Chondrocyte (in vitro differentiated cells): ENCODE measurements at regions not wholly inside any gene's neighbourhood (a gene's known extent, or its start where the extent isn't known, plus 50 kb on each side); places are given as distances from the start of the nearest gene placed in this dataset.

ENCODE experiments used
- DNase-seq: peaks from one replicate; pipeline ENCODE4 v3.0.0; 2021; ENCODE audit warnings: mixed read lengths, low spot score
- H3K27ac Mint-ChIP-seq: one replicate; pipeline ENCODE4 v1.8.0; 2021; ENCODE audit warnings: mild to moderate bottlenecking, moderate library complexity, mixed read lengths; ENCODE audit not compliant: unreplicated experiment
- H3K27me3 Mint-ChIP-seq: 2 replicates; pipeline ENCODE4 v1.8.0; 2021; ENCODE audit warnings: low read depth, mixed read lengths
- H3K36me3 Mint-ChIP-seq: 2 replicates; pipeline ENCODE4 v1.8.0; 2021; ENCODE audit warnings: low read depth, mixed read lengths
- H3K4me1 Mint-ChIP-seq: 2 replicates; pipeline ENCODE4 v1.8.0; 2021; ENCODE audit warnings: low read depth, mild to moderate bottlenecking, mixed read lengths
- H3K4me3 Mint-ChIP-seq: one replicate; pipeline ENCODE4 v1.8.0; 2021; ENCODE audit warnings: mild to moderate bottlenecking, moderate library complexity, mixed read lengths; ENCODE audit not compliant: unreplicated experiment
- H3K9me3 Mint-ChIP-seq: 2 replicates; pipeline ENCODE4 v1.8.0; 2021; ENCODE audit warnings: low read depth, mixed read lengths
- CTCF ChIP-seq: fragments of 200-600 bp; sonication (generic); IDR thresholded peaks from 2 replicates; pipeline ENCODE4 v1.5.0; 2021; ENCODE audit warnings: antibody characterized with exemption, mild to moderate bottlenecking, moderate library complexity

- Mint-ChIP-seq H3K27me3 (no peaks in the 10 kb centered on the region), H3K4me1 (peaks cover 20% of the 10 kb centered on the region), H3K9me3 (no peaks in the 10 kb centered on the region), H3K27ac (no peak overlapping the region), H3K4me3 (no peak overlapping the region), H3K36me3 (no peaks in the 10 kb centered on the region)
- no peak for DNase-seq
- TF ChIP-seq CTCF: peak; percentile 74
Observed at GRCh38 chr2:222797261-222797660, 63.6 kb upstream of the ACSL3 start.

GRCh38 chr2:222797871-222798270 lies 63.0 kb upstream of the ACSL3 start:
- TF ChIP-seq CTCF: no peak
- Mint-ChIP-seq H3K4me3 (no peak overlapping the region), H3K36me3 (no peaks in the 10 kb centered on the region), H3K27ac (no peak overlapping the region), H3K27me3 (no peaks in the 10 kb centered on the region), H3K4me1 (peaks cover 15% of the 10 kb centered on the region), H3K9me3 (no peaks in the 10 kb centered on the region)
- no peak for DNase-seq

- Mint-ChIP-seq H3K27me3 (no peaks in the 10 kb centered on the region), H3K9me3 (no peaks in the 10 kb centered on the region), H3K4me1 (peaks cover 15% of the 10 kb centered on the region), H3K4me3 (no peak overlapping the region), H3K36me3 (no peaks in the 10 kb centered on the region), H3K27ac (no peak overlapping the region)
- no peak for DNase-seq
- TF ChIP-seq CTCF: no peak
Observed at GRCh38 chr2:222798528-222798927, 62.3 kb upstream of the ACSL3 start.

- Mint-ChIP-seq H3K9me3 (no peaks in the 10 kb centered on the region), H3K4me3 (no peak overlapping the region), H3K4me1 (peaks cover 15% of the 10 kb centered on the region), H3K36me3 (no peaks in the 10 kb centered on the region), H3K27me3 (no peaks in the 10 kb centered on the region), H3K27ac (no peak overlapping the region)
- TF ChIP-seq CTCF: no peak
- DNase-seq: no peak
Observed at GRCh38 chr2:222799262-222799918, 61.4 kb upstream of the ACSL3 start.

GRCh38 chr2:222802514-222803196 lies 58.2 kb upstream of the ACSL3 start:
- H3K9me3 Mint-ChIP-seq: no peaks in the 10 kb centered on the region
- H3K36me3 Mint-ChIP-seq: no peaks in the 10 kb centered on the region
- H3K27me3 Mint-ChIP-seq: no peaks in the 10 kb centered on the region
- TF ChIP-seq CTCF: no peak
- H3K27ac Mint-ChIP-seq: no peak overlapping the region
- no peak for DNase-seq
- H3K4me3 Mint-ChIP-seq: no peak overlapping the region
- no peaks in the 10 kb centered on the region for H3K4me1 Mint-ChIP-seq
